Body of pancreas (tissue), 4 donors: ENCODE measurements at regions not wholly inside any gene's neighbourhood (a gene's known extent, or its start where the extent isn't known, plus 50 kb on each side); places are given as distances from the start of the nearest gene placed in this dataset.

Experiments
- CTCF ChIP-seq, 7 experiments: fragments of 450-650 bp in 4 of 7; fragments of 200-600 bp in 3 of 7; sonication (generic) in 3 of 7; IDR thresholded peaks; one replicate each; pipeline ENCODE4 v1.5.1; 2016 to 2019; ENCODE audit warnings: antibody characterized with exemption in 7 of 7
- POLR2A ChIP-seq, 3 donors: fragments of 450-650 bp; IDR thresholded peaks; one replicate each; pipeline ENCODE4 v1.6.1; 2016; ENCODE audit warnings: antibody characterized with exemption in 3 of 3, mild to moderate bottlenecking in 2 of 3

DNA sequence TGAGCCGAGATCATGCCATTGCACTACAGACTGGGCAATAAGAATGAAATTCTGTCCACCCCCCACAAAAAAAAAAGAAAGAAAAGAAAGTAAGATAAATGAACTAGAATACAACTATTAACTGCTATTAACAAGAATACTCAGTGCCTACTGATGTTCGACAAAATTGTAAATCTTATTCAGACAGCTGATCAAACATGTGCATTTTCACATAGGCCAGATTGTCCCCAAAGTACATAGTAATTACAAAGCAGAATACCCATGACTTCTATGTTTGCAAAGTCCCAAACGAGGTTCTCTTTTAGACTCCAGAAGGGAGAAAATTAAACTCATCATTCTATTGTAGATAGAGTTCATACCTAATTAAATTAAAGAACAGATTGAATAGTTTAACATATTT, 113.4 kb downstream of the UFM1 start:
- no peak for TF ChIP-seq POLR2A (IDR thresholded peaks at IDR 0.05)
- no peak for TF ChIP-seq CTCF (IDR thresholded peaks at IDR 0.05)
